ENCODE measurements at regions not wholly inside any gene's neighbourhood (a gene's known extent, or its start where the extent isn't known, plus 50 kb on each side); places are given as distances from the start of the nearest gene placed in this dataset.
A peak's percentile ranks its signal among the peaks of the same experiment; 100 is the strongest.

DNA sequence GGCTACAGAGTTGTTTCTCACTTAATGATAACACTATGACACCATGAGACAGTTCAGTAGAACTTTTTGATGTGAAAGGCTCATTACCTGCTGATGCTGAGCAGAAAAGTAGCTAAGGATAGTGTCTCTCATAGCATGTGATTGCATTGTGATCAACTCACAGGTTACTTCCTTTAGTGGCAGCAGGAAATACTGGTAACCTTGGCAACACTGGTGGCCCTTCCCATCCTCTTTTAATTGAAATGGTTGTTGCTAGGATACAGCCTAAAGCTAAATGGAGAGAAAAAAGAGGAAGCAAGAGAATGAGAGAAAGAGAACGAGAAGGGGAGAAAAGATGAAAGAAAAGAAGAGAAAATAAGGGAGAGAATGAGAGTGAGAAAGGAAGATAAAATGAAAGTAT is 204.7 kb upstream of the GAP43 start:
- Histone ChIP-seq H3K27ac (no peak overlapping the region), H3K36me3 (ENCODE audit: low read depth, missing control alignments) (no peaks in the 10 kb centered on the region), H3K27me3 (no peaks in the 10 kb centered on the region), H3K4me1 (no peaks in the 10 kb centered on the region), H3K9me3 (no peaks in the 10 kb centered on the region), H3K4me3 (no peak overlapping the region)
- 71 to 81% methylated on average over 1 of the region's 1 CpG for WGBS, 2 donors
- no peak for DNase-seq
- TF ChIP-seq, protein P1, sequence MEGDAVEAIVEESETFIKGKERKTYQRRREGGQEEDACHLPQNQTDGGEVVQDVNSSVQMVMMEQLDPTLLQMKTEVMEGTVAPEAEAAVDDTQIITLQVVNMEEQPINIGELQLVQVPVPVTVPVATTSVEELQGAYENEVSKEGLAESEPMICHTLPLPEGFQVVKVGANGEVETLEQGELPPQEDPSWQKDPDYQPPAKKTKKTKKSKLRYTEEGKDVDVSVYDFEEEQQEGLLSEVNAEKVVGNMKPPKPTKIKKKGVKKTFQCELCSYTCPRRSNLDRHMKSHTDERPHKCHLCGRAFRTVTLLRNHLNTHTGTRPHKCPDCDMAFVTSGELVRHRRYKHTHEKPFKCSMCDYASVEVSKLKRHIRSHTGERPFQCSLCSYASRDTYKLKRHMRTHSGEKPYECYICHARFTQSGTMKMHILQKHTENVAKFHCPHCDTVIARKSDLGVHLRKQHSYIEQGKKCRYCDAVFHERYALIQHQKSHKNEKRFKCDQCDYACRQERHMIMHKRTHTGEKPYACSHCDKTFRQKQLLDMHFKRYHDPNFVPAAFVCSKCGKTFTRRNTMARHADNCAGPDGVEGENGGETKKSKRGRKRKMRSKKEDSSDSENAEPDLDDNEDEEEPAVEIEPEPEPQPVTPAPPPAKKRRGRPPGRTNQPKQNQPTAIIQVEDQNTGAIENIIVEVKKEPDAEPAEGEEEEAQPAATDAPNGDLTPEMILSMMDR (IDR thresholded peaks at IDR 0.05): no peak
- no peak for TF ChIP-seq POLR2A (IDR thresholded peaks at IDR 0.05)
- intact Hi-C loops (cut with DNase I; ENCODE audit: low total_unique reads): no loop called here

DNA sequence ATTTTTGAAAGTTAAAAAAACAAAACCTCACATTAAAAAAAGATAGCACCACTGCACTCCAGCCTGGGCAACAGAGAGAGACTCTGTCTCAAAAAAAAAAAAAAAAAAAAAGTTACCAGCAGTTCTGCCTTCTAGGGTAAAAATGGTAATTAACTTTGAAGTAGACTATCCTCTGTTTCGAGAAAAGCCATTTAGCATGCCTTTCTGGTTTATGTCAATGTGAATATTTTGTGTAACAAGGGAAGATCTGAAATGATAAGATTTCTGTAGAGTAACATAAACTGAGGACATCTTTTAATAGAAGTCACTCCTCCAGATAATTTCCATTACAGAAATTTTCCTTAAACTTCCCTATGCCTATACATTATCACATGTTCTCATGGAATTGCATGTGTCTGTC is 203.2 kb upstream of the GAP43 start:
- no peak for DNase-seq
- TF ChIP-seq, protein P1 (IDR thresholded peaks at IDR 0.05): no peak
- TF ChIP-seq POLR2A (IDR thresholded peaks at IDR 0.05): no peak
- Histone ChIP-seq H3K4me1 (no peaks in the 10 kb centered on the region), H3K27ac (no peak overlapping the region), H3K9me3 (no peaks in the 10 kb centered on the region), H3K27me3 (no peaks in the 10 kb centered on the region), H3K36me3 (ENCODE audit: low read depth, missing control alignments) (no peaks in the 10 kb centered on the region), H3K4me3 (no peak overlapping the region)
- intact Hi-C loops (cut with DNase I; ENCODE audit: low total_unique reads): no loop called here
- 84 to 96% methylated on average over 1 of the region's 1 CpG for WGBS, 2 donors

DNA sequence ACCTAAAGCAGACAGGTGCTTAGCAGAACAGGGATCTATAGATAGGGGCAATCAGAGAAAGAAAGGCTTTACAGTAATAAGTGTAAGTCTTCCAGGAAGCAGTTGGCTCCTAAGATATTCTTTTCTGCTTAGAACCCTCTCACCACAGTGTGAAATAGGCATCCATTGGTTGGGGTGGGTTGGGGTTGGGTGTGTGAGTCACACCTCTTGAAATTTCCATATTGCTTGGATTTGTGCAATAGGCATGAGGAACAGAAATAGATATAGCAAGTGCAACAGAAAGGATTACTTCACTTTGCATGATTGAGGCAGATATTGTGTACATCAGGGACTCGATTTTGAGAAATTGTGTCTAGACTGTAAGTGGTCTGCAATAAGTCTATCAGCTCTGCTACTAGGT is 200.1 kb upstream of the GAP43 start:
- Histone ChIP-seq H3K27ac (no peak overlapping the region), H3K9me3 (no peaks in the 10 kb centered on the region), H3K4me3 (no peak overlapping the region), H3K4me1 (no peaks in the 10 kb centered on the region), H3K36me3 (ENCODE audit: low read depth, missing control alignments) (no peaks in the 10 kb centered on the region), H3K27me3 (no peaks in the 10 kb centered on the region)
- TF ChIP-seq, protein P1 (IDR thresholded peaks at IDR 0.05): no peak
- no peak for TF ChIP-seq POLR2A (IDR thresholded peaks at IDR 0.05)
- DNase-seq: no peak
- WGBS, 2 donors: 88 to 97% methylated on average over 1 of the region's 1 CpG
- intact Hi-C loops (cut with DNase I; ENCODE audit: low total_unique reads): no loop called here

DNA sequence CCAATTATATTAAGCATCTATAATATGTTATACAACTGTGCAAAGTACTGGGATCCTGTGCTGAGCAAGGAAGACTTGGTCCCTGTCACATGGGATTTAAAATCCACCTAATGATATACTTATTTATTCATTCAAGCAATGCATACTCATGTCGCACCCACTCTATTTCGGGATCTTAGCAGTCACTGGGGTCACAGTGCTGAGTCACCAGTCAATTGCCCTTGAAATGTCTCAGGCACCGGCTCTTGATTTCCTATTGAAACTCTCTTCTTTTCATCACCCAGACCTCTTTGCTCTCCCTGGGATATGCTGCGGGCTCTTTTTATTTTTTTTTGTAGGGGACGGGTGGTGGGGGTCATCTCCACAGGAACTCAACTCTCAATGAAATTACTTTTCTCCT is 194.5 kb upstream of the GAP43 start:
- no peak overlapping the region for H3K4me3 ChIP-seq
- H3K9me3 ChIP-seq: no peaks in the 10 kb centered on the region
- TF ChIP-seq, protein P1 (IDR thresholded peaks at IDR 0.05): no peak
- no peak for TF ChIP-seq POLR2A (IDR thresholded peaks at IDR 0.05)
- no peaks in the 10 kb centered on the region for H3K27me3 ChIP-seq
- no peak for DNase-seq
- no peaks in the 10 kb centered on the region for H3K4me1 ChIP-seq
- no peaks in the 10 kb centered on the region for H3K36me3 ChIP-seq (ENCODE audit: low read depth, missing control alignments)
- no peak overlapping the region for H3K27ac ChIP-seq
- 80 to 81% methylated on average over 5 of the region's 5 CpGs for WGBS, 2 donors
- intact Hi-C loops (cut with DNase I; ENCODE audit: low total_unique reads): no loop called here

DNA sequence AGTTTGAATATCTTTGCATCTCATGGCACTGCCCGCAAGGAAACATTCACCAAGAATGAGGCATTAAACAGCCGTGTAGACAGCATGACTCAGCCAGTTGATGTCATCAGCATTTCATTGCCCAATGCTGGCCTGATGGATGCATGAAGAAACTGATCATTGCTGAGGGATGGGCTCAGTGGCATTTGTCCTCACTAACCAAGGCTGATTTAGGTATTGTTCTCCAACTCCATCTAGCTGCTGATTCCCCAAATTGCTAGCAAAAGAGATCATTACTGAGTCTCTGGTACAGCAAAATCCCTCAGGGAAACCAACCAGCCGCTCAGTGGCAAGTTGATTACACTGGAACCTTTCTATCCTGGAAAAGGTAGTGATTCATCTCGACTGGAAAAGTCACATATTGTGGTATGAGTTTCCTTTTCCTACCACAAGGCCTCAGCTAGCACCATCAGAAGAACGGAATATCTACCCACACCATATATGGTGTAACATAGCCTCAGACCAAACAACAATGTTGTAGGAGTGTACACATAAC is 186.5 kb upstream of the GAP43 start:
- WGBS, 2 donors: 59 to 63% methylated on average over 5 of the region's 5 CpGs
- no peak for DNase-seq
- H3K4me3 ChIP-seq: no peak overlapping the region
- H3K27me3 ChIP-seq: no peaks in the 10 kb centered on the region
- H3K9me3 ChIP-seq: no peaks in the 10 kb centered on the region
- no peaks in the 10 kb centered on the region for H3K4me1 ChIP-seq
- H3K27ac ChIP-seq: no peak overlapping the region
- intact Hi-C loops (cut with DNase I; ENCODE audit: low total_unique reads): no loop called here
- TF ChIP-seq, protein P1 (IDR thresholded peaks at IDR 0.05): peak in 2 of 3 experiments; percentile 2 to 16
- TF ChIP-seq POLR2A (IDR thresholded peaks at IDR 0.05): no peak
- H3K36me3 ChIP-seq (ENCODE audit: low read depth, missing control alignments): no peaks in the 10 kb centered on the region
